HepG2 (cell line): ENCODE measurements at regions not wholly inside any gene's neighbourhood (a gene's known extent, or its start where the extent isn't known, plus 50 kb on each side); places are given as distances from the start of the nearest gene placed in this dataset.

Source experiments
- ATAC-seq: fragments of 200-7000 bp; cut with Tn5 transposase; 3 replicates; pipeline ENCODE4 v1.9.1; 2020; ENCODE audit warnings: mild to moderate bottlenecking, moderate library complexity
- BruUV-seq: library from RNA; stranded (reverse); fragments of 400-500 nt; replicated peaks from 2 replicates; lab custom pipeline; 2021; lab: Mats Ljungman, UMichigan
- CTCF ChIA-PET: fragments of 300-600 bp; formaldehyde crosslinking; extraction: SDS; loops from one replicate; lab custom pipeline; 2021; ENCODE audit warnings: low total read pairs, inconsistent platforms, low intra/inter-chr PET ratio; lab: Yijun Ruan, JAX
- POLR2A ChIA-PET: fragments of 350-600 bp; sonication (Branson Sonifier 250); formaldehyde crosslinking; loops from one replicate; lab custom pipeline; 2020; ENCODE audit warnings: antibody characterized with exemption, inconsistent platforms; lab: Yijun Ruan, JAX
- DNase-seq: peaks from one replicate; pipeline ENCODE4 v3.0.0-alpha.2; 2015; ENCODE audit warnings: low spot score
- FAIRE-seq: peaks from 3 replicates; lab custom pipeline; 2011; peaks lifted over from hg19 to GRCh38; lab: Jason Lieb, UNC
- H2AFZ ChIP-seq: one replicate; pipeline ENCODE4 v1.6.1; 2011; ENCODE audit warnings: low read length, inconsistent platforms
- H3K27ac ChIP-seq: fragments of 300-600 bp; 3 replicates; pipeline ENCODE4 v1.8.0; 2011; ENCODE audit warnings: mixed run types, mild to moderate bottlenecking, mixed read lengths, low read length, inconsistent platforms; ENCODE audit not compliant: insufficient read depth; ENCODE audit errors: extremely low read length
- H3K27me3 ChIP-seq, 2 experiments: fragments of 200-600 bp in 1 of 2; 2 replicates in 1 of 2; 3 replicates in 1 of 2; pipeline versions ENCODE4 v1.6.0 to v1.8.0; 2011; ENCODE audit warnings: low read length in 2 of 2, mild to moderate bottlenecking in 2 of 2, moderate library complexity in 2 of 2, inconsistent platforms in 1 of 2; ENCODE audit not compliant: insufficient read depth in 2 of 2, control insufficient read depth in 1 of 2
- H3K36me3 ChIP-seq, 2 experiments: fragments of 200-600 bp in 1 of 2; replicated peaks in 1 of 2; 2 replicates in 1 of 2; 3 replicates in 1 of 2; pipeline versions ENCODE4 v1.5.1 to v1.8.0; 2011; ENCODE audit warnings: low read length in 2 of 2, inconsistent platforms in 1 of 2; ENCODE audit not compliant: insufficient read depth in 2 of 2, control insufficient read depth in 1 of 2
- H3K4me1 ChIP-seq: 2 replicates; pipeline ENCODE4 v1.5.1; 2012; ENCODE audit warnings: low read length, inconsistent platforms; ENCODE audit not compliant: insufficient read depth
- H3K4me2 ChIP-seq: 2 replicates; pipeline ENCODE4 v1.6.0; 2011; ENCODE audit warnings: low read depth, low read length, inconsistent platforms
- H3K4me3 ChIP-seq, 3 experiments: fragments of 200-600 bp in 1 of 3; sonication (generic), shearing (Covaris generic) in 1 of 3; replicated peaks in 1 of 3; 2 replicates each; pipeline ENCODE4 v1.5.1; 2011 to 2016; ENCODE audit warnings: low read length in 3 of 3, inconsistent platforms in 2 of 3, low read depth in 2 of 3, mild to moderate bottlenecking in 2 of 3, control low read depth in 1 of 3, mixed read lengths in 1 of 3; ENCODE audit not compliant: insufficient read depth in 1 of 3
- H3K79me2 ChIP-seq: one replicate; pipeline ENCODE4 v1.6.1; 2011; ENCODE audit warnings: low read length, inconsistent platforms; ENCODE audit not compliant: insufficient read depth
- H3K9ac ChIP-seq: 2 replicates; pipeline ENCODE4 v1.6.0; 2011; ENCODE audit warnings: mild to moderate bottlenecking, low read depth, low read length, inconsistent platforms; ENCODE audit not compliant: insufficient read depth
- H3K9me3 ChIP-seq: 2 replicates; pipeline ENCODE4 v1.5.1; 2012; ENCODE audit warnings: mild to moderate bottlenecking, low read length
- H4K20me1 ChIP-seq: 2 replicates; pipeline ENCODE4 v1.6.0; 2011; ENCODE audit warnings: inconsistent platforms, mild to moderate bottlenecking, low read length, moderate library complexity; ENCODE audit not compliant: insufficient read depth
- ARNTL ChIP-seq: sonication (generic); formaldehyde crosslinking; IDR thresholded peaks from 2 replicates; pipeline ENCODE4 v1.4.0; 2020; ENCODE audit warnings: mild to moderate bottlenecking, missing genetic modification reagents
- NFRKB ChIP-seq: fragments of 450-650 bp; IDR thresholded peaks from 2 replicates; pipeline ENCODE4 v1.6.1; 2017
- ZNF251 ChIP-seq: sonication (generic); formaldehyde crosslinking; IDR thresholded peaks from 2 replicates; pipeline ENCODE4 v1.9.0; 2021; ENCODE audit warnings: mild to moderate bottlenecking, missing genetic modification reagents
- ZNF597 ChIP-seq: sonication (generic); formaldehyde crosslinking; IDR thresholded peaks from 2 replicates; pipeline ENCODE4 v1.5.0; 2020; ENCODE audit warnings: missing genetic modification reagents
- ZNF75D ChIP-seq: sonication (generic); formaldehyde crosslinking; IDR thresholded peaks from 2 replicates; pipeline ENCODE4 v1.8.1; 2023; ENCODE audit warnings: missing genetic modification reagents, mild to moderate bottlenecking, borderline replicate concordance
- WGBS: methylation state at CpG from one replicate; pipeline ENCODE4 v1.1.6; 2017; ENCODE audit warnings: low lambda C conversion rate; 5-methylcytosine and 5-hydroxymethylcytosine counted together
- in situ Hi-C: cut with HindIII; loops from 2 replicates; pipeline ENCODE4 v1.10.0; 2017; ENCODE audit warnings: low pct_unique_long_range_greater_than_20kb; ENCODE audit not compliant: extremely low pct_ligation_motif_present
- intact Hi-C: fragments of 100-400 bp; cut with micrococcal nuclease; formaldehyde crosslinking; loops from one replicate; pipeline ENCODE4 v1.10.0; 2022; ENCODE audit not compliant: unreplicated experiment
- TF ChIP-seq, protein P1 (sequence below): sonication (generic); formaldehyde crosslinking; IDR thresholded peaks from 2 replicates; pipeline ENCODE4 v1.8.0; 2022; ENCODE audit warnings: low read depth, missing genetic modification reagents
- TF ChIP-seq, protein P2 (sequence below): sonication (generic); formaldehyde crosslinking; IDR thresholded peaks from 2 replicates; pipeline ENCODE4 v1.4.0; 2020; ENCODE audit warnings: missing genetic modification reagents, borderline replicate concordance
- TF ChIP-seq, protein P3 (sequence below): sonication (generic); formaldehyde crosslinking; conservative IDR thresholded peaks from 2 replicates; pipeline ENCODE4 v1.5.0; 2020; ENCODE audit warnings: missing genetic modification reagents

DNA sequence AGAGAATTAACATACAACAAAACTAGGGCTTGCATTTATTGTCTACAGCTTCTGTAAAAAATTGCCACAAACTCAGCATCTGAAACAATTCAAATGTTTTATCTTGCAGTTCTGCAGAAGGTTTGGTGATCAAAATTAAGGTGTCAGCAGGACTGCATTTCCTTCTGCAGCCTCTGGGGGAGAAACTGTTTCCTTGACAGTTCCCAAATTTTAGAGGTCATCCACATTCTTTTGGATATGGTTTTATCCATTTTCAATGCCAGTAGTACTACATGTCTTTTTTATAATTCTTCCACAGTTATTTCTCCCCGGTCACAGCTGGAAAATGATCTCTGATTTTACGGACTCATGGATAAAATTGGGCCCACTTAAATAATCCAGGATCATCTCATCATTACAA is 1217.3 kb downstream of the CDY2B start:
- TF ChIP-seq, protein P1, sequence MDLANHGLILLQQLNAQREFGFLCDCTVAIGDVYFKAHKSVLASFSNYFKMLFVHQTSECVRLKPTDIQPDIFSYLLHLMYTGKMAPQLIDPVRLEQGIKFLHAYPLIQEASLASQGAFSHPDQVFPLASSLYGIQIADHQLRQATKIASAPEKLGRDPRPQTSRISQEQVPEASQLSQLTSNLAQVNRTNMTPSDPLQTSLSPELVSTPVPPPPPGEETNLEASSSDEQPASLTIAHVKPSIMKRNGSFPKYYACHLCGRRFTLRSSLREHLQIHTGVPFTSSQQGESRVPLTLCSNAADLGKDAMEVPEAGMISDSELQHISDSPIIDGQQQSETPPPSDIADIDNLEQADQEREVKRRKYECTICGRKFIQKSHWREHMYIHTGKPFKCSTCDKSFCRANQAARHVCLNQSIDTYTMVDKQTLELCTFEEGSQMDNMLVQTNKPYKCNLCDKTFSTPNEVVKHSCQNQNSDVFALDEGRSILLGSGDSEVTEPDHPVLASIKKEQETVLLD (CRISPR knock-in tag), result no peak
- no peak for TF ChIP-seq ZNF251 (CRISPR knock-in tag)
- no peak for TF ChIP-seq ARNTL (CRISPR knock-in tag)
- TF ChIP-seq ZNF75D (CRISPR knock-in tag), result no peak
- TF ChIP-seq, protein P2, sequence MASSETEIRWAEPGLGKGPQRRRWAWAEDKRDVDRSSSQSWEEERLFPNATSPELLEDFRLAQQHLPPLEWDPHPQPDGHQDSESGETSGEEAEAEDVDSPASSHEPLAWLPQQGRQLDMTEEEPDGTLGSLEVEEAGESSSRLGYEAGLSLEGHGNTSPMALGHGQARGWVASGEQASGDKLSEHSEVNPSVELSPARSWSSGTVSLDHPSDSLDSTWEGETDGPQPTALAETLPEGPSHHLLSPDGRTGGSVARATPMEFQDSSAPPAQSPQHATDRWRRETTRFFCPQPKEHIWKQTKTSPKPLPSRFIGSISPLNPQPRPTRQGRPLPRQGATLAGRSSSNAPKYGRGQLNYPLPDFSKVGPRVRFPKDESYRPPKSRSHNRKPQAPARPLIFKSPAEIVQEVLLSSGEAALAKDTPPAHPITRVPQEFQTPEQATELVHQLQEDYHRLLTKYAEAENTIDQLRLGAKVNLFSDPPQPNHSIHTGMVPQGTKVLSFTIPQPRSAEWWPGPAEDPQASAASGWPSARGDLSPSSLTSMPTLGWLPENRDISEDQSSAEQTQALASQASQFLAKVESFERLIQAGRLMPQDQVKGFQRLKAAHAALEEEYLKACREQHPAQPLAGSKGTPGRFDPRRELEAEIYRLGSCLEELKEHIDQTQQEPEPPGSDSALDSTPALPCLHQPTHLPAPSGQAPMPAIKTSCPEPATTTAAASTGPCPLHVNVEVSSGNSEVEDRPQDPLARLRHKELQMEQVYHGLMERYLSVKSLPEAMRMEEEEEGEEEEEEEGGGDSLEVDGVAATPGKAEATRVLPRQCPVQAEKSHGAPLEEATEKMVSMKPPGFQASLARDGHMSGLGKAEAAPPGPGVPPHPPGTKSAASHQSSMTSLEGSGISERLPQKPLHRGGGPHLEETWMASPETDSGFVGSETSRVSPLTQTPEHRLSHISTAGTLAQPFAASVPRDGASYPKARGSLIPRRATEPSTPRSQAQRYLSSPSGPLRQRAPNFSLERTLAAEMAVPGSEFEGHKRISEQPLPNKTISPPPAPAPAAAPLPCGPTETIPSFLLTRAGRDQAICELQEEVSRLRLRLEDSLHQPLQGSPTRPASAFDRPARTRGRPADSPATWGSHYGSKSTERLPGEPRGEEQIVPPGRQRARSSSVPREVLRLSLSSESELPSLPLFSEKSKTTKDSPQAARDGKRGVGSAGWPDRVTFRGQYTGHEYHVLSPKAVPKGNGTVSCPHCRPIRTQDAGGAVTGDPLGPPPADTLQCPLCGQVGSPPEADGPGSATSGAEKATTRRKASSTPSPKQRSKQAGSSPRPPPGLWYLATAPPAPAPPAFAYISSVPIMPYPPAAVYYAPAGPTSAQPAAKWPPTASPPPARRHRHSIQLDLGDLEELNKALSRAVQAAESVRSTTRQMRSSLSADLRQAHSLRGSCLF (CRISPR knock-in tag), result no peak
- no peak for TF ChIP-seq NFRKB
- no peak for TF ChIP-seq ZNF597
- TF ChIP-seq, protein P3, sequence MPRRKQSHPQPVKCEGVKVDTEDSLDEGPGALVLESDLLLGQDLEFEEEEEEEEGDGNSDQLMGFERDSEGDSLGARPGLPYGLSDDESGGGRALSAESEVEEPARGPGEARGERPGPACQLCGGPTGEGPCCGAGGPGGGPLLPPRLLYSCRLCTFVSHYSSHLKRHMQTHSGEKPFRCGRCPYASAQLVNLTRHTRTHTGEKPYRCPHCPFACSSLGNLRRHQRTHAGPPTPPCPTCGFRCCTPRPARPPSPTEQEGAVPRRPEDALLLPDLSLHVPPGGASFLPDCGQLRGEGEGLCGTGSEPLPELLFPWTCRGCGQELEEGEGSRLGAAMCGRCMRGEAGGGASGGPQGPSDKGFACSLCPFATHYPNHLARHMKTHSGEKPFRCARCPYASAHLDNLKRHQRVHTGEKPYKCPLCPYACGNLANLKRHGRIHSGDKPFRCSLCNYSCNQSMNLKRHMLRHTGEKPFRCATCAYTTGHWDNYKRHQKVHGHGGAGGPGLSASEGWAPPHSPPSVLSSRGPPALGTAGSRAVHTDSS (CRISPR knock-in tag), result no peak
- Histone ChIP-seq H3K4me3 (no peak overlapping the region), H4K20me1 (no peaks in the 10 kb centered on the region), H2AFZ (no peak overlapping the region), H3K27me3 (no peaks in the 10 kb centered on the region), H3K4me1 (no peaks in the 10 kb centered on the region), H3K9ac (no peak overlapping the region), H3K27ac (no peak overlapping the region), H3K79me2 (no peaks in the 10 kb centered on the region), H3K4me2 (no peak overlapping the region), H3K9me3 (peaks cover 18% of the 10 kb centered on the region), H3K36me3 (no peaks in the 10 kb centered on the region)
- WGBS, result 4% methylated on average over 2 of the region's 2 CpGs
- DNase-seq (no peak), FAIRE-seq (no peak), ATAC-seq (no peak)
- intact Hi-C loops (no loop called here), in situ Hi-C loops (no loop called here)
- POLR2A ChIA-PET, result no interaction called here
- CTCF ChIA-PET, result no interaction called here
- BruUV-seq, result no TSS peak
